ENCODE measurements at regions not wholly inside any gene's neighbourhood (a gene's known extent, or its start where the extent isn't known, plus 50 kb on each side); places are given as distances from the start of the nearest gene placed in this dataset.
"Not testable (repeated sequence)": the region's sequence is repeated elsewhere in the genome, so short reads cannot be mapped to it uniquely, and the experiment has no call there.

DNA sequence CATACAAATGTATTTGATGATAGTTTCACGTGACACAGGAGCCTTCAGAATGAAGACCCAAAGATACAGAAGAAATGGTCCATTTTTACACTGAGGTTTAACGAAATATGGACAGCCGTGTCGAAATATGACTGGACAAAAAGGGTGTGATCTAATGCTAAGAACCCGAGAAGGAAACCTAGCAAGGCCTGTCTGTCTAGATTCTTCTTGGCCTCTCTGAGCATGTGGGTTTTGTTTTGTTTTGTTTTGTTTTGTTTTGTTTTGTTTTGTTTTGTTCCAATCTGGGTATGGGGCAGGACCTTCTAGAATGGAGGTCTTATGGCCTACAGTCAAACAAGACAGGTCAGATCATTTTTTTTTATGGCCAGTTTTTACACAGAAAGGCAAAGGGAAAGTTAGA lies 242.7 kb upstream of the STT3B start:
- DNase-seq (ENCODE audit: low read depth), result no peak

DNA sequence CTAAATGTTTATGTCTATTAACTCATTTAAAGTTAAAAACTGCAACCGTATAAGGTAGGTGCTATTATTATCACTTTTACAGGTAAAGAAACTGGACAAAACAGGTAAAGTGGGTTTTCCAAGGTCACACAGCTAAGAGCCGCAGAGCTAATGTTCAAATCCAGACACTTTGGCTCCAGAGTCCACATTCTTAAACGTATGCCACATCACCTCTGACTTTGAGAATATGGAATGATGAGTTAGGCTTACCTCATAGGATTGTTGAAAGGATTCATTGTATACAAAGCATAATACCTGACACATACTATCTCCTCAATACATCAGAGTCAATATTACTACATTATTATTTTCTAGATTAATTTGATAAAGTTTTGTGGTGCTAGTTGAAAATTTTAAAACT lies 240.9 kb upstream of the STT3B start:
- DNase-seq (ENCODE audit: low read depth), result peak; percentile 54

DNA sequence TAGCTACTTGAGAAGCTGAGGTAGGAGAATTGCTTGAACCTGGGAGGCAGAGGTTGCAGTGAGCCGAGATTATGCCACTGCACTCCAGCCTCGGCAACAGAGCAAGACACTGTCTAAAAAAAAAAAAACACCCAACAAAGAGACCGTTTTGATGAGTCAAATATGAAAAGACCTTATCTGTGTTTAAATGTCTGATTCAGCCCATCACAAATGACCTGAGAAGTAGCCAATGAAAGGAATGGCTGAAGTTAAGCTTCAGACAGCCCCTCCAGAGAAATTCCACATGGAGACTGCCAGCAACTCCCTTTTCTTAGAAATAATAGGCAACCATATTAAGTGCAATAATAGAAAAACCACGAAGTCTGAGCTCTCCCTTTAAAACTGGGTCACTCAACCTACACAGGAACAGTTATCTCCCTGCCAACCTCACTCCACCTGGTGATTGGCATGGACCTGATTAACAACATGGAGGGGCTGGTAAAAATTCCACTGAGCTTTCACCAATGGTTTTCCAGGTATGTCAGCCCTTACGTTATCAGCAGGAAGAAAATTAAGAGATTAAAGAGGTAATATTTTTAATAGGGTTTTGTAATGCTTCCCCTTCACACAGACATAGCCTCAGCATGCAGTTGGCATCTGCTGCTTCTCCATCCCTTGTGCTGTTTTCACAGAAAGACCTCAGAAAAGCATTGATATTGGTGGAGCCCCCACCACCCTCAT lies 238.1 kb upstream of the STT3B start:
- peak; percentile 15 for DNase-seq (ENCODE audit: low read depth)

DNA sequence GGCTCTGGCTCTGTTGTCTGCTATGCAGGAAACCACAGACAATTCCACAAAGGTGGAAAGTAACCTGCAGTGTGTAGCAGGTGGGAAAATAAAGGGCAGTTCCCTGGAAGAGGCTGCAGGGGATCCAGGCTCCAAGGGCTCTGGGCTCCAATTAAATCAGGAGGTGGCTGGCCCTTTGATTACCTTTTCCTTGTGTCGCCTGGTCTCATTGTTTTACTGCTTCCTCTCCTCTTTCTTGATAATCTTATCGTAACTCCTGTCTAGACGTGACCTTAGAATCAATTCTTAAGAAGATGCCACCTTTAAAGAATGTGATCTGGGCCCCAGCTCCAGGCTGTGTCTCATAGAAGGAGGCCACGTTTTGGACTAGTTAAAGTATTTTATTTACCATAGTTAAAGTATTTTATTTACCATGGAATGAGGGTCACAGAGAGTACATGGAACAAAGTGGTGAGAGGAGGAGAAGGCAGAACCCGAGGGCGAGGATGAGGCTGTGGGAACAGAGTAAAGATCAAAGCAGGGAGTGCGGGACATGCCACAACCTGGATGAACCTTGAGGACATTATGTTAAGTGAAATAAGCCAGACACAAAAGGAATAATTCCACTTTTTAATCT lies 237.5 kb upstream of the STT3B start:
- no peak for DNase-seq (ENCODE audit: low read depth)

DNA sequence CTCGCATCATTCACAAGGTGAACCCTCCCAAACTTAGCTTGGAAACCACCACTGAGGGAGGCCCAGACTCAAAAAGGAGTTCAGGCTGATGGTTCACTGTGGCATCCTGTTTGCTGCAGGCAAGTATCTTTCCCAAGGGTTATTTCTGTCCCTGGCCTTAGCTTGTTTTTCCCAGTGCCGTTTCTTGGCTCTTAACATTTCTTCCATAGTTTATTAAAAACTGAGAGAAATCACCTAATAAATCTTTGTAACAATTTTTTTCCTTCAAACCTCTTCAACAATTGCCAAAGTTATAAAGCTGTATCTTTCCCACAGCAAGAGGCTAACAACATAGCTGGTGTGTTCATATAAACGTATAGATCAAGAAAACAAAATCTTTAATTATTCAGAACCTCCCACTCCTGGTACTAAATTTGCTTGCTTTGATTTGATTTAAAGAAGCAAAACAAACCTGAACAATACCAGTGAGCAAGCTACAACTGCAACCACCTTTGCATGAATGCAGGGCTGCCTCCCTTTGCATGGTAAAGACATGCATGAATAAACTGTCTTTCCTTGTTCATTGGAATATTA lies 234.9 kb upstream of the STT3B start:
- DNase-seq (ENCODE audit: low read depth), result no peak

DNA sequence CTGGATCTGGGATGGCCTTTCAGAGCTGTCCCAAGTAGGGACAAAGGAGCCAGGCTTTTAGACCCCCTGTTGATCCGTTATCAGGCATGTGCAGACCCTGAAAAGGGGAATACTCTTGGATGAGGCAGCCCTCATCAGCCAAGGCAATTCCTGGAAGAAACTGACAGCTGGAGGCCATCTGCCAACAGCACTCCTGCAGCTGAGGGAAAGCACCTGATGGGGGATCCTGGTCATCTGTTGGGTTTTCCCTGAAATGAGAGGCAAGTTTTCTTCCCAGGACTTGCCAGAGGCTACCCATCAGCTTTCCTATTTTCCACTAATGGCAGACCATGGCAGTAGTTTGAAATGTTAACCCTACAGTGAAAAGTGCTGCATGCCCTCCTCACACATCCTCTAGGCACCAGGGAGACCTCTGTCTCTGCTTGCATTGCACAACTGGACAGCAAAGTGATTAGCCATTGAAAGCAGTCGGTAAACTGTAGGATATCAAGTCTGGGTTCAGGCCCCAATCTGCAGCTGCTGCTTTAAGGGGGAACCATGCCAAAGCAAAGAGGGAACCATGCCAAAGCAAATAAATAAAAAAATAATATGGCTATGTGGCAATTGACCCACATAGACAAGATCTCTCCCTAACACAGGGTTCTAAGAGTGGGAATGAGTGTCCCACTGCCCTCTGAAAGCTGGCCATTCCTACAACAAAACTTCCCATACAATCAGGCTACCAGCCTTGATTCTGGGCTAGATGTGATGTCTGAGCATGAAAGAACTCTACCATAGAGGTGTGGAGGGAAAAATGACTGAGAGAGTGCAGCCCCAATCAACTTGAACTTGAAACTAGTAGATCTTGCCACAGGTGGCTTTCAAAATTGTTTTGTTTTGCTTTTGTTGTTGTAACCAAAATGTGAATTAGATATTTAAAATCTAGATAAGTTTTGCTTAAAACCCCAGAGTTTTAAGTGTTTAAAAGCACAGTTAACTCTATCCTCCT lies 232.0 kb upstream of the STT3B start:
- no peak for DNase-seq (ENCODE audit: low read depth)

DNA sequence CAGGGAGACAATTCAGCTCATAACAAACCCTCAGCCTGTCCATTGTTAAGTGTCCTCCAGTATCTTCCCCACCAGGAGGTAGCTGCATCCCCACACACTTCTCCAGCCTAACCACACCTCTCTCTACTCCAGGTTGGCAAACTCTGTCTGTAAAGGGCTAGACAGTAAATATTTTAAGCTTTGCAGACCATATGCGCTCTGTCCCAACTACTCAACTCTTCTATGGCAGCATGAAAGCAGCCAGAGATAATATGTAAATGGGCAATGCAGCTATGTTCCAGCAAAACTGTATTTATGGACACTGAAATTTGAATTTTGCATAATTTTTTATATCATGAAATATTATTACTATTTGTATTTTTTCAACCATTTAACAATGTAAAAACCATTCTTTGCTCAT lies 230.4 kb upstream of the STT3B start:
- DNase-seq (ENCODE audit: low read depth), result no peak

DNA sequence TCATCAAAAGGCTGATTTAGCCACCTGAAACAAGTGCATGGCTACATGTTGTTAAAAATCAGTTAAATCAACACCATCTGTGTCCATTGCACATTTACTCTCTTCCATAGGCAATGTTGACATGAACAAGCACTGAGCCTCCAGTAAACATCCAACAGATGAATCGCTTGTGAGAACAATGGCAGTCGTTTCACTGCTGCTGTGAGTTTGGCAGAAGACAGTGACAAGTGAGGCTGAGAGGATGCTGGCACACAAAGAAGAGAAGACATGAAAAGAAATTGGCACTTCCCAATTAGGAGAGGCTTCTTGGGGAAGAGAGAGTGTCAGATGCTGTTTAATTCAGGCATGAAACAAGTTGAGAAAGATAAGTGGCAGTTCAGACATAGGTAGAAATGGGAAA lies 227.4 kb upstream of the STT3B start:
- DNase-seq (ENCODE audit: low read depth), result no peak

DNA sequence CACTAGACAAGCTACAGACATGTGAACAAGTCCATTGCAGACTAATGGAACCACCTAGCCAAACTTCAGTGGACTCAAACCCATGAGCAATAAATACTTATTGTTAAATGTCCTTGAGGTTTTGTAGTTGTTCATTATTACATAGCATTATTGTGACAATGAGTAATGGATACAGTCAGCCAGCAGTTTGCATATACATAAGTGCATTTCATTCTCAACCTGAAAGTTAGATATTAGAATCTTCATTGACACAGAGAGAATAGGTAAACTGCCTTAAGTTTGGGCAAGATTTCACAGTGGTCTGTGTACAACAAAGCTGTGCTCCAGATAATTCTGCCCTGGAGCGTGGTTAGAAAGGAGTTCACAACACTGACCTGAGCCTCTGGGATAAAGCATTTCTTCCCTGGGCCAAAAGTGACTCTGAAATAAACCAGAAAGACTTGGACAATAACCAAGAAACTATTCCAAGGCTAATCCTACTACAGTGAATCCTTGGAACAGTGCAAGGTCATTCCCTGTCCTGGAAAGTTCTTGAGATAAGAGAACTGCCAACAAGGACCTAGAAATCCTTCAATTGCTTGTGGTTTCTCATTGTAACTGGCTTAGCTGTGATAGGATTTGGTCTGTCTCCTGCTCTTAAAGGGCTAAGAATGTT lies 225.5 kb upstream of the STT3B start:
- no peak for DNase-seq (ENCODE audit: low read depth)

DNA sequence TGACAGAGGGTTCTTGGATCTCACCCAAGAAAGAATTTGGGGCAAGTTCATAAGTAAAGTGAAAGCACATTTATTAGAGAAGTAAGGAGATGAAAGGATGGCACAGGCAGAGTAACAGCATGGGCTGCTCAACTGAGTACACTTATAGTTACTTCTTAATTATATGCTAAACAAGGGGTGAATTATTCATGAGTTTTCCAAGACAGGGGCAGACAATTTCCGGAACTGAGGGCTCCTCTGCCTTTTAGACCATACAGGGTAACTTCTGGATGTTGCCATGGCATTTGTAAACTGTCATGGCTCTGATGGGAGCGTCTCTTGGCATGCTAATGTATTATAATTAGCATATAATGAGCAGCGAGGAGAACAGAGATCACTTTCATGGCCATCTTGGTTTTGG lies 221.2 kb upstream of the STT3B start:
- no peak for DNase-seq (ENCODE audit: low read depth)

DNA sequence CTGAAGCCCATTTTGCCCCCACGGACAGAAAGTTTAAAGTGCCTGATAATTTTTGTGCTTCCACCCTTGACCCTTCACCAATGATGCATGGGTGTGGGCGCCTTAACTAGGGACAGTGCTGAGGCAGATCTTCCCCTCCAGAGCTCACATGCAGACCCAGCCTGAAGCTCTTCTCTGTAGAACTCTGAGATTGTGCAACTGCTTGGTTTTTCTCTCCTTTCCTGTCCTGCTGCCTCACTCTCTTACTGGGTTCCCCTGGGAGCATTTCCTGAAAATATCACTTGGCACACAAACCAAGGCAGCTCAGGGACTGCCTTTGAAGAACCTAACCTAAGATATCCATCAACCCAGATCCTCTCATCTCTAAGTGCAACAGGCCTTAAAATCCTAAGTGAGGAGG lies 220.3 kb upstream of the STT3B start:
- no peak for DNase-seq (ENCODE audit: low read depth)

DNA sequence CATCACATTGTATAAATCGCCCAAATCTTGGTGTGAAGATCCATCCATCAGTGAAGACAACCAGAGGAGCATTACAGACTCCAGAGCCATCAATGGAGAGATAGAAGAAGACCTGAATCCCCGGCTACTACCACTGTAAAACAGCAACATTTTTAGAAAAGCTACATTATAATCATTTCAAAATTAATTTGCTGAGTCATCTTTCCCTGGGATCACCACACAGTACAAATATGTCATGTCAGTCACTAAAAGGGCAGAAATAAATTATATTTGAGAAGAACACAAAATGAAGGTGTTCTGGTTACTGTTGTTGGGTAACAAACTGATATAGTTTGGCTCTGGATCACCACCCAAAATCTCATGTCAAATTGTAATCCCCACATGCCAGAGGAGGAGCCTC lies 218.5 kb upstream of the STT3B start:
- DNase-seq (ENCODE audit: low read depth), result no peak

DNA sequence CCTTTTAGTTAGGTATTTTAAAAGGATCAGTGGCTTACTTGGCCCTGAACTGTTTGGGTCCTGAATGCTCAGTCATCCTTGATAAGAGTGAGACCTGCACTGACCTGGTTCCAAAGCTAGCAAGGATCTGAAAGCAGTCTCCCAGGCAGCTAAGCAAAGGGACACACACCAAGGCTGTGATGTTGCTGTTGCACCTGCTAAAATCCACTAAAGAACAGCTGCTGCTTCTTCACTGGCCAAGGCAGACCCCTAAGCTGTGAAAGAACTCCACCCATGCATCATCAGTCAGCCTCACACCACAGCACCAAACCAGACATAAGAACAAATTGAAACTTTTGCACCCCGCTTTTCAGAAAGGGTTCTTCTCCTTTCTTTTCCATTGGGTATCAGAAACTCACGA lies 213.4 kb upstream of the STT3B start:
- no peak for DNase-seq (ENCODE audit: low read depth)

DNA sequence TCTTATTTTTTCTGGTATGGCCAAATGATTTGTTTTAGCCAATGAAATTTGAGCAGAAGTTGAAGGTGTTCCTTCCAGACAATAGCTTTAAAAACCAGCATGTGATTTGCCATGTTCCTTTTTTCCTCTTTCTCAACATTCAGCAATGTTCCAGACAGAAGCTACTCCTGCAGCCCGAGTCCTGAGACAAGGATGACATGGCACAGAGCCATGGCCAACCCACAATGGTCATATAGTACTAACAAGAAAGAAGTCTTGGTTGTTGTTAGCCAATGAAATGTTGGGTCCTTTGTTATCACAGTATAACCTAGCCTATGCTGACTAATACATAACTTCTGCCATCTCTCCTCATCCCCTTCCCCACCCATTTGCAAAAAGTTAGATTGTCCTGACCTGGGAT lies 211.1 kb upstream of the STT3B start:
- DNase-seq (ENCODE audit: low read depth), result no peak

DNA sequence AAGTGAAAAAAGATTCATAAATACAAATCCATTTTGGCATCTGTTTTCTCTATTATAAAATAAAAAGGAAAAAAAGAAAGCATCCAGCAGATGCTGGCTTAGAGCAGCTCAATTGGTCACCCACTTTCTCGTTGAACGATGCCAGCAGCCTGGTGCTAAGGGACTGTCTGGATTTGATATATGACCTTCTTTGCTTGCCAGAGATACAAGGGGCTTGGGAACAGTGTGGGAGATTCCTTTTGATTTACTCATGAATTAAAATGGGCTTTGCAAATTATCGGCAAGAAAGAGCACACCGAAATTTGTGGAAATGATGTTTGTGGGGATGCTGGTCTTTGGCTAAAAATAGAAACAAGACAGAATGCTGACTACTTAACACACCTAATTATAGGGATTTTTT lies 210.3 kb upstream of the STT3B start:
- no peak for DNase-seq (ENCODE audit: low read depth)

DNA sequence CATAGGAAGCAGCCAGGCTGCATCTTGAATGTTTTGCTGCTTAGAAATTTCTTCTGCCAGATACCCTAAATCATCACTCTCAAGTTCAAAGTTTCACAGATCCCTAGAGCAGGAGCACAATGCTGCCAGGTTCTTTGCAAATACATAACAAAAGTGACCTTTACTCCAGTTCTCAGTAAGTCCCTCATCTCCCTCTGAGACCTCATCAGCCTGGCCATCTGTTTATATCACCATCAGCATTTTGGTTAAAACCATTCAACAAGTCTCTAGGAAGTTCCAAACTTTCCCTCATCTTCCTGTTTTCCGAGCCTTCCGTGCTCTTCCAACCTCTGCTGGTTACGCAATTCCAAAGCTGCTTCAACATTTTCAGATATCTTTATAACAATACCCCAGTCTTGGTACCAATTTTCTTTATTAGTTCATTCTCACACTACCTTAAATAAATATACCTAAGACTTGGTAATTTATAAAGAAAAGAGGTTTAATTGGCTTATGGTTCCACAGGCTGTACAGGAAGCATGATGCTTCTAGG lies 204.8 kb upstream of the STT3B start:
- not testable (repeated sequence) for DNase-seq (ENCODE audit: low read depth)

DNA sequence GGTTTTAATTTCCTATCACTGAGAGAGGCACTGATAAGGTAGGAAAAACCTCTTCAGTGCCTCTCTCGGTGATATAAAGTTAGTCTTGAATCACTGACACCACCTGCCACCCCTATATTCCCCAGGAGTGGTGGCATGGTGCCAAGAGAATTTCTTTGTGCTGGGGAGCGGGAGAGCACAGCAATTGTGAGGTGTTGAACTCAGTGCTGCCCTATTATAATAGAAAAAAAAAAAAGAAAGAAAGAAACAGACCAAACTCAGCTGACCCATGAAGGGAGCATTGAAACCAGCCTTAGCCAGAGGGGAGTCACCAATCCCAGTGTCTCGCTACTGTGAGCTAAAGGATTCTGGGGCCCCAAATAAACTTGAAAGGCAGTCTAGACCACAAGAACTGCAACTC lies 201.4 kb upstream of the STT3B start:
- DNase-seq (ENCODE audit: low read depth), result no peak

DNA sequence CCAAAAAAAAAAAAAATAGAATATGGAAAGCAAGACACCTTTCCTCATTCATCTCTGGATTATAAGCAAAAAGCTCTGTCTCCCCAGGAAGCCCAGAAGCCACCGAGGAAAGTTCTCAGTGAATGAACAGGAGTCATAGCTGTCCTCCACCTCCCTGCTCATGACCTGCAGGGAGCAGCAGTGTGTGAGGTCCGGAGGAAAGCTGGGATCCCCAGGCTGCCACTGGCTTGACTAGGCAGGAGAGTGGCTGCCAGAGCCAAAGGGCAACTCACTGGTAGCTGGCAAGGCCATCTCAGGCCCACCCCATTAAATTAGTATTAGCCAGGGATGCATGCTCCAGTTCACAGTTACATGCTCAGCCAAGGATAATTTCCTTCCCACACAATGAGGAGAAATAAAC lies 191.6 kb upstream of the STT3B start:
- peak; percentile 17 for DNase-seq (ENCODE audit: low read depth)

DNA sequence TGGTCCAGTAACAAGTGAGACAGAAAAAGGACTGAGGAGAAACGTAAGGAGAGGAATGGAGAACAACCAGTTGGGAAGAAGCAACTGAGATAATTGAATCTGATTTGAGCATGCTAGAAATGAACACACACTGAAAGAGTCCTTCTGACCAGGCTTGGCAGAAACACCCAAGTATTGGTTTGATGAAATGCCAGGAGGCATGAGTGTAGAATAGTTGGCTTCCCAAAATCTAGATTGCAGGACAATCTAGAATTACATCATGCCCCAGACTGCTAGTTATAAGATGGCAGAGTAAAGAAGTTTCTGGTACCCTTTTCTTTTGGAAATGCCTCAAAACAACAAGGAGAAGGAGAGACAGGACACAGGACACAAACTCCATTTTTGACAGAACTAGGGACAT lies 189.7 kb upstream of the STT3B start:
- no peak for DNase-seq (ENCODE audit: low read depth)

DNA sequence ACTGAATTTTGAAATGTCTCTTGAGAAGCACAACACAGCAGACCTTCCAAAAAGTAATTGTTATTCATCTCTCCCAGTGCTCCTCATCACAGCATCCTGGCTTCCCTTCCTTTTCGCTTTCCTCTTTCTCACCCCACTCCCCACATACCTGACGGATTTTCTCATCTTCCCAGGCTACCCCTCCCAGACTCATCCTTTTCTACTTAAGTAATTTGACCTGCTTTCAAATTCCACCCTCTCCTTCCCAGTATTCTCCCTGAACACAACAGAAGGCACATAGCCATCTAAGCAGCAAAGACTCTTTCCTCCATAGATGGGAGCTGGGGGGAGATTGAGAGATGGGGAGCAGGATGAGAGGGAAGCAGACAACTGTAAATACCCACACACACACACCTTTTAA lies 187.1 kb upstream of the STT3B start:
- DNase-seq (ENCODE audit: low read depth), result no peak

DNA sequence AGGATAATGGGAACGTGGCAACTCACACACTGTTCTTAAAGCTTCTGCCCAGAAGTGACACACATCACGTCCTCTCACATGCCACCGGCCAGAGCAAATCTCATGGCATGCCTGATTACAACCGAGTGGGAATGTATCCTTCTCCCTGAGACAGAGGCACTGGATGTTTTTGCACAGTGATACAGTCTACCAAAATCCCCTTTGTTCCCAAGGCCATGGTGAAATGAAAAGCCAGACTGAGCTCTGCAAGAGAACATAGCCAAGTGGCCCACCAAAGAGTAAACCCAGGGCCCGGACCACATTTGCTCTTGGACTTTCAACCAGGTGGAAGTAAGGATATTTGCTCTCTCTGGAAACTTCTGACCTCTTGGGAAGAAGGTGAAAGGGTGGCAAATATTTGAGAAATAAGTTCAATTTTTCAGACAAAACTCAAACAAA lies 186.2 kb upstream of the STT3B start:
- DNase-seq (ENCODE audit: low read depth), result no peak

All from ELR (cell line).